Heart left ventricle (tissue), 13 donors: ENCODE measurements at regions not wholly inside any gene's neighbourhood (a gene's known extent, or its start where the extent isn't known, plus 50 kb on each side); places are given as distances from the start of the nearest gene placed in this dataset.

Experiments
- POLR2A ChIP-seq, 2 donors: fragments of 450-650 bp; IDR thresholded peaks; one replicate each; pipeline ENCODE4 v1.6.1; 2017; ENCODE audit warnings: antibody characterized with exemption in 2 of 2, mild to moderate bottlenecking in 2 of 2, moderate library complexity in 2 of 2
- TF ChIP-seq, protein P1 (sequence below), 12 donors: fragments of 200-600 bp; sonication (generic) in 4 of 12; IDR thresholded peaks; one replicate each; pipeline versions ENCODE4 v1.5.0 to v1.8.0; 2018 to 2022; ENCODE audit warnings: antibody characterized with exemption in 12 of 12, mild to moderate bottlenecking in 5 of 12
- donor health status: ischemic (EF 13 %, LVEDD 7.1; RV severe dilation, severe dysfunction).
- donor health status: DM: no; HTN: yes; CAD: no.
- donor health status: DM: no; HTN: no; CAD: no.
- donor health status: ischemic (EF 25% LVEDD 6.9; RV normal size, moderate dysfunction).
- donor health status: ischemic (EF 25% LVEDD 5.7; RV mildly dilated, moderate dysfunction).
- donor health status: ischemic (EF 35%, LVEDD 5.7; RV mildly dilated, moderate dysfunction).
- donor health status: nonischemic (EF 11% LVEDD 7.7; RV severe dilation, severe dysfunction).
- donor health status: DM: yes; HTN: yes; CAD: no.
- donor health status: PGD.
- donor health status: ischemic (EF 29% LVEDD 5.4; RV normal size, mild dysfunction).
- donor health status: nonischemic (EF 23%, LVEDD 6.1; RV moderate dilation, normal function).

DNA sequence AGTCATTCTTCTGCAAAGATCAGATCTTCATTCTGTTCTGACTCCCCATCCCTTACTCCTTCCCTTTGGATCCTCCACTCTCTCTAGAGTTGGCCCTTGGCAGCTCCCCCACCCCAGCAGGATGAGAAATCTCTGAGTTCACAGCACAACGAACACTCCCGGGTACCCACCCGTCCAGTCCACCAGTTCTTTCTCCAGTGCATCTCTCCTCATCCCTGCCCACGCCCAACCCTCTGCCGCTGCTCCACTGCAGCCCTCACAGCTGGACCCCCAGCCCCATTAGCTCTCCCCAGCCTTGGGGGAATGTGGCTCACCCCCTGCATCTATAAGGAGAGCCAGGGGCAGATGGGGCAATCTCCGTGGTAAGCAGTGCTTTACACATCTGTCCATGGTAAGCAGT is 125.7 kb downstream of the MATN1 start:
- no peak for TF ChIP-seq POLR2A (IDR thresholded peaks at IDR 0.05)
- TF ChIP-seq, protein P1, sequence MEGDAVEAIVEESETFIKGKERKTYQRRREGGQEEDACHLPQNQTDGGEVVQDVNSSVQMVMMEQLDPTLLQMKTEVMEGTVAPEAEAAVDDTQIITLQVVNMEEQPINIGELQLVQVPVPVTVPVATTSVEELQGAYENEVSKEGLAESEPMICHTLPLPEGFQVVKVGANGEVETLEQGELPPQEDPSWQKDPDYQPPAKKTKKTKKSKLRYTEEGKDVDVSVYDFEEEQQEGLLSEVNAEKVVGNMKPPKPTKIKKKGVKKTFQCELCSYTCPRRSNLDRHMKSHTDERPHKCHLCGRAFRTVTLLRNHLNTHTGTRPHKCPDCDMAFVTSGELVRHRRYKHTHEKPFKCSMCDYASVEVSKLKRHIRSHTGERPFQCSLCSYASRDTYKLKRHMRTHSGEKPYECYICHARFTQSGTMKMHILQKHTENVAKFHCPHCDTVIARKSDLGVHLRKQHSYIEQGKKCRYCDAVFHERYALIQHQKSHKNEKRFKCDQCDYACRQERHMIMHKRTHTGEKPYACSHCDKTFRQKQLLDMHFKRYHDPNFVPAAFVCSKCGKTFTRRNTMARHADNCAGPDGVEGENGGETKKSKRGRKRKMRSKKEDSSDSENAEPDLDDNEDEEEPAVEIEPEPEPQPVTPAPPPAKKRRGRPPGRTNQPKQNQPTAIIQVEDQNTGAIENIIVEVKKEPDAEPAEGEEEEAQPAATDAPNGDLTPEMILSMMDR (IDR thresholded peaks at IDR 0.05): no peak
